CD4-positive, alpha-beta T cell treated with Interleukin-12 subunit alpha and Interleukin-12 subunit beta, for 1 hour (primary cell): ENCODE measurements at regions not wholly inside any gene's neighbourhood (a gene's known extent, or its start where the extent isn't known, plus 50 kb on each side); places are given as distances from the start of the nearest gene placed in this dataset.

Experiments
- DNase-seq: peaks from one replicate; pipeline ENCODE4 v3.0.0-alpha.2; 2020

DNA sequence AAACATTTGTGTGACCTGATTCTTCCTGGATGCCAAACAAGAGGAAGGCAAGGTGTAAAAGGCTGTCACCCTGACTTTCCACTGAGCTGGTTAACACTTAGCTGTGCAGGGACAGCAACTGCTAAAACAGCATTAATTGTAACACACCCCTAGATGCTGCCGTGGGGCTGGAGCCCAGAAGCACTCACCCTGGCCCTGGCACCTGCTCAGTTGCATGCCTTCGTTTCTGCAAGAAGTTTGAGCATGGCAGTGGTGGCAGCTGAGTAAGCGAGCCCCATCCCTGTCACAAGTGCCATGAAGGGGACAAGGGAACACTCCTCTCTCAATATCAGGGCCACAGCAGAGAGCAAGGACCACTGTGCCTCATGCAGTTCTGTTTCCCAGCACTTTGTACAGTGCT, 330.2 kb downstream of the TMEM114 start:
- DNase-seq, result no peak

DNA sequence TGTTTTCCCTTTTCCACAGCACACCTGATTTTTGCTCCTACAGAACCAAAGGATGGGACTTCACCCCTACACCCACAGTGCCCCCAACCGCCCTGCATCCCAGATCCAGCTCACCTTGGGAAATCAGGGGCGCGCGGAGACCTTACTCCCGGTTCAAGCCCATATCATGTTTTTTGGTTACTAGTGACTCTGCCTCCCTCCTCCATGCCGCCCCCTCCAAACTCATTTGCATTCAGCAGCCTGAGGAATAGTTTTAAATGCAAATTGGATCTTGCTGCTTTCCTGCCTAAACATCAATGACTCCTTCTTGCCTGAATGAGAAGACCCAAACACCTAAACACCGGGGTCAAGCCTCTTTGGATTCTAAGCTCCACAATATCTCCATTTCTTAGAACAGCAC, 331.8 kb downstream of the TMEM114 start:
- no peak for DNase-seq

DNA sequence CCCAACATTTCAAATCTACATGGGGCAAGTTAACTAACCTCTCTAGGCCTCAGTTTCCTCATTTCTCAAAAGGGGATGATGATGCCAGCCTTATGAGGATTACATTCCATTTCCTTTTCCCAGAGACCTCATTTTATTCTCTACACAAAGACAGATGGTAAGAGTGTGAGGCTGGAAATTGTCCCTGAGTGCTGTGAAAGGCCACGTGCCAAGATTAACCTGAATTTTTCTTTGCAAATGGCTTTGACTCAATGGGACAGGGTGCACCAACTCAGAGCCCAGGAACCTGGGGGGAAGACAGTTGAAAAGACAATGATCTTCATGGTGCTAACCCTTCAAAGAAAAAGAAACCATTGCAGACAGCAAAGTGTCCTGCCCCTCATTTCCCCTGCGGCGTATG, 332.8 kb downstream of the TMEM114 start:
- DNase-seq, result no peak

DNA sequence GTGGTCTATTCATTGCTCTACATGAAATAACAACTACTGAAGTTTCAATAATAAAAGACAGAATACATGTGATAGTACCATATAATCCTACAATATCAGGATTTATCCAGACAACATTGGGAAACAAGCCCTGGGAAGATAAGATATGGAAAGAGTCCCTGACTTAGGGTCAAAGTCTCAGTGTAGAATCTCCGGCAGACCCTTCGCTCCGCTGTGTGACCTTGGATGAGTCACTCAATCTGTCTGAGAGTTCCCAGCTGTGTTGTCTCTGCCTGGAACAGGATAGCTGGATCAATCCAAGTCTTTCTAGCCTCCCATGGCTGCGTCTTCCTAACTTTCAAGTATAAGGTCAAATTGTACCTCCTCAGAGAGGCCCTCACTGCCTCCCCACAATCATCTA, 335.9 kb downstream of the TMEM114 start:
- DNase-seq, result no peak

DNA sequence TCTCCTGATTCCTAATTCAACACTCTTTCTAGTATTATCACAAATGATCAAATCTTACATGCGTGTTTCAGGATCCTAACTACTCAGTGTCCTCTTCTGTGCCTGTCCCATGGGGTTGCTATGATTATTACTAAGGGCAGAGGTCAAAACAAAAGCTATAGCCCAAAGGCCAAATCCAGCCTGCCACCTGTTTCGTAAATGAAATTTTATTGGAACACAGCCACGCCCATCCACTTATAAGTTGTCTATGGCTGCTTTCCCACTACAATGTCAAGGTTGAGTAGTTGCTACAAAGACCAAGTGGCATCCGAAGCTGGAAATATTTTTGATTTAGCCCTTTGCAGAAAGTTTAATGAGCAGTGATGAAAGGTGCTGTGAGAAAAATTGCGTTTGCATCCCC, 336.6 kb downstream of the TMEM114 start:
- DNase-seq, result no peak

DNA sequence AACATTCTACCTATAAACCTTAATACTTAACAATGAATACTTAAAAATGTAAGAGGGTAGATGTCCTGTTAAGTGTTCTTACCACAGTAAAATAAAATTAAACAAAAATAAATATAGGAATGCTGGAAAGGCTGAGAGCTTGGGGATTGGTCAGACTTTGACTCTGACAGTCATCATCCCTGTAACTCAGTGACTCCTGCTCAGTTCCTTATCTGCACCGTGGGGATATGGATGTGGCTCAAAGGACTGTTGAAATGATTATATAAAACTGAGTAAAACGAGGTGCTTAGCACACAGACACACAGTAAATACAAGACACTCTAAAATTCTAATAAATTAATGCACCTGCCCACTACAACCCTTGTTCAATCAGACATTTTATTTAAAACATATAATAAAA, 338.6 kb downstream of the TMEM114 start:
- DNase-seq, result no peak

DNA sequence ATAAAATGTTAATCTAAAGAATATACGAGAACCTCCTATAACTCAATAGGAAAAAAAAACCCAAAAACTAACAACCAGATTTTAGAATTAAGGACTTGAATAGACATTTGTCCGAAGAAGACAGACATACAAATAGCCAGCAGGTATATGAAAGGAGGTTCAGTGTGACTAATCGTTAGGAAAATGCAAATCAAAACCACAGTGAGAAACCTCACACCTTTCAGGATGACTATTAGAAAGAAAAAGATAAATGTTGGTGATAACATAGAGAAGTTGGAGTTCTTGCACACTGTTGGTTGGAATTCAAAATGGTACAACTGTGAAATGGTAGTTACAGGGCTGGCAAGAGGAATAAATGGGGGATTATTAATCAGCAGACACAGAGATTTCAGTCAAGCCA, 339.0 kb downstream of the TMEM114 start:
- no peak for DNase-seq

DNA sequence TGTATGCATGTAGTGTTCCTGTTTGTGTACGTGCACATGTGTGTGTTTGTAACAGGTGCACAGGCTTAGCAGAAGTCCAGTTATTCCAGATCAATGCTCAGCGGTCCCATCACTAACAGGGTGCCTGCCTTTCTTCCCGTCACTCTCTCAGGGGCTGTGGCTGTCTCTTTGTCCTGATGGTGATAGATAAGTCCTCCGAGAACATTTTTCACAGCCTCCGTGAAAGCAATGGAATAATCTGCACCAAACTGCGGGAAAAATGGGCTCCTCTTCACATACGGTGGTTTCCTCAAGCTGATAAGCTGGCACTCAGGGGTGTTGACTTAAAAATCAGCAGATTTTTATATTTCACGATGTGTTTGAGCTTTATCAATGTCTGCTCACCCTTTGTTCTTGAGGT, 342.3 kb downstream of the TMEM114 start:
- DNase-seq, result no peak

DNA sequence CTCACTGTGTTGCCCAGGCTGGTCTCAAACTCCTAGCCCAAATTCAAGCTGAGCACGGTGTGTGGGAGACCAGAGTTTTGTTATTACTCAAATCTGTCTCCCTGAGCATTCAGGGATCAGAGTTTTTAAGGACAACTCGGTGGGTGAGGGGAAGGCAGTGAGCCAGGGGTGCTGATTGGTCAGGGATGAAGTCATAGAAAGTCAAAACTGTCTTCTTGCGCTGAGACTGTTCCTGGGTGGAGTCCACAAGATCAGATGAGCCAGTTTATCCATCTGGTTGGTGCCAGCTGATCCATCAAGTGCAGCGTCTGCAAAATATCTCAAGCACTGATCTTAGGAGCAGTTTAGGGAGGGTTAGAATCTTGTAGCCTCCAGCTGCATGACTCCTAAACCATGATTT, 346.3 kb downstream of the TMEM114 start:
- no peak for DNase-seq

DNA sequence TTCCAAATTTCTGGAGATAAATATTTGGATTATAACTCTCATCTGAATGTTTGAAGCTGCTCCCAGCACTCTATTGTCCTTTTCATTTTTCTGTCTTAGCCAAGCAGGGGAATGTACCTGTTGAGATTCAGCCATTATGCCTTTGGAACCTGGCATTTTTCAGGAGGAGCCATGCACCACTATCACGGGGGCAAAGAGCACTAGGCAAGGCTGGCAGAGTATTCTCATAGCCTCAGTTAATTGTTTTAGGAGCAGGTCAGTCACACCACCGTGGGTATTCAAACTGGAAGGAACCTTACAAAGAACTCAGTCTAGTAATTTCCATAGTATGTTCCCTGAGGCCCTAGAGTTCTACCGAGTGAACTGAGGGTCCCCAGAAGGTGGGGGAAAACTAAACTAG, 348.9 kb downstream of the TMEM114 start:
- DNase-seq, result no peak

DNA sequence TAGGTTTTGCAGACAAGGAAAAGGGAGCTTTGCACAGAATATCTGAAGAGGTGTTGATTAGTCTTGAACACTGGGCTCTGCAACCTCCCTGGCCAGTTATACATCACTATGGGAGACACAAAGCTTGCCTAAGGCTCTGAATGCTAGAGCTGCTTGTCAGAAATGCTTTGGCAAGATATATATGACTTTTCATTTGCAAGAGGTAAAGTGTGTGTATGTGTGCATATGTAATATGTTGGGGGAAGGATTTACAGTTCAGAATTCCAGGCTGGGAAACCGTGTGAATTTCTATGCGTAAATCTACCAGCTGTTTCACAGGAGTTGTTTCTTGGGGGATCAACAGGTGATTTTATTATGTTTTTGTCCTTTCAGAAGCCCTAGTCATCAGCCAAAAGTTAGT, 350.9 kb downstream of the TMEM114 start:
- no peak for DNase-seq

DNA sequence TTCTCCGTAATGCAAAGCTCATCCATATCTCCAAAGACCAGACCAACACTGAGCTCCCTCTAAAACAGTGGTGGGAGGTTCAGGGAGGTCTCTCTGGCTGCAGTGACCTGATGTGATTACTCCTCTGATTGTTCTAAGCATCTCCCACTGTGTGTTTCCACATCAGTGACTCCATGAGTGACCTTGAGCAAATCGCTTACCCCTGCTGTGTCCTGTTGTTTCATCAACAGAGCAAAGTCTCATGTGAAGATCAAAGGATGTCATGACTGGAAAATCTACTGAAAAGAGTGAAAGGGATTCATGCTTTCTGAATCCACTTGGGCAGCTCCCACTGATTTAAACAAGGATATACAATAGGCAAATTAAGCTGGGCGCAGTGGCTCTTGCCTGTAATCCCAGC, 352.9 kb downstream of the TMEM114 start:
- DNase-seq, result no peak

DNA sequence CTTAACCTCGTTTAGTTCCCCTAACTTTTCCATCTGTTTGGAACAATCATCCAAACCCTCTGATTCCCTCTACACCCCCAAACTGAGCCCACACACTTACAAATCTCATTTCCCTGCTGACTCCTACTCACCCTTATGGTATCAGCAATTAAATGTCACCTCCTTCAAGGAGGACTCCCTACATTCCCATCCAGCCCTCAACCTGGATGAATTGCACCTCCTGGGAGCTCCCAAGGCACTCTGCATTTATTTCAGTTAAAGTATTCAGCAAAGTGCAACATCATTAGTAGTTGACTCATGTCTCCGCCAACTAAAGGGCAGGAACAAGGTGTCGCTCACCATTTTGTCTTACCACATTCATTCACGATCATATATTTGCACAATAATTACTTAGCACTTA, 353.5 kb downstream of the TMEM114 start:
- no peak for DNase-seq

DNA sequence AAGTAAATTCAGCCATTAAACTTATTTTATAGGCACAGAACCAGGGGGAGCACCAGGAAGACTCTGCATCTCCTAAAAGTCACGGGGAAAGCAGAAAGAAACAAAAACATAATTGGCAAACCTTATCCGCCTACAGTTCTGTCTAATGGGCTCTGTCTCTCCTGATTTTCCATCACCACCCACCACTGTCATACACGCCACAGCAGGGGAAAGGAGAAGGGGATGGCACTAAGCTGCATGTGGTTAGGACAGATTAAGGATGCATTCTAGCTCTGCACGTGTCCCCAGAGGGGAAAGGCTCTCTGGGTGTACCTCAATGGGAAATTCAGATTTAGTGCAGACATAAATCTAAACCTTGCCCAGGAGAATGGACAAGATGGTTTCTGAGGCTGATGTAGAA, 359.8 kb downstream of the TMEM114 start:
- no peak for DNase-seq

DNA sequence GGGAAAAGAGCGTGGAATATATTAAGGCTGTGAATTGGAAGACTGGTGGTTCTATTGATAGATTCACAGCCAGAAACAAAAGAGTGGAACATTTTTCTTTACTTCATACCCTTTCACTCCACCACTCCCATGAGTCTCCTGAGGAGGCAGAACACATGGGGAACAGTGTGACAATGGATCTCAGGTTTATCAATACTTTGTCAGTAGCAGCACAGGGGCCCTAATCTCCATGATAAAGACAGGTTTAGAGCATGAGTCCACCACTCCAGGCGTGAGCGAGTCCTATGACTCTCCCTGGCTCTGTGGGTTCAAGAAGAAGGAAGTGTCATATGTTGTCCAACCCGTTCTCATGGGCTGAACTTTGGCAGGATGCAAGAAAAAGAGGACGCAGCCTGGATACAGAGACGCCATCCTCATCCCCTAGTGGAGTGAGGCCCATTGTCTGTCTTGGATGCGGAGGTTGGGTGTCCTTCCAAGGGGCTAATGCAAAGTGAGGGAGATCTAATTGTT, 361.2 kb downstream of the TMEM114 start:
- no peak for DNase-seq

DNA sequence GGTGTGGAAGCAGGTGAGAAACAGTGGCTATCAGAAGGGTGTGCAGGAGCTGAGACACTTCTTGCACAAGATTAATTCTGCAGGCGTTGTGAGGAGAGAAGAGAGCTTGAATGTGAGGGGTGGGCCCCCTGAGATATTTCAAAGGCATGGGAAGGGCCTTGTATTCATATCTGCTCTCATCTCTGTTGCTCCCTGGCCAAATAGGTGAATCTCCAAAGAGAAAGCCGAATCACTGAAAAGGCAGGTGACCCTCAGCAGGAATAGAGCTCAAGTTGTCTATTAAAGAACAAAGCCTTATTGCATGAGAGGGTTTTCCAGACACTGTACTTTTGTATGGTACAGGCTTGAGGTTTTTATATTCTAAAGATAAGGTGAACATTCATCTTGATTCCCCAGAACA, 373.1 kb downstream of the TMEM114 start:
- no peak for DNase-seq

DNA sequence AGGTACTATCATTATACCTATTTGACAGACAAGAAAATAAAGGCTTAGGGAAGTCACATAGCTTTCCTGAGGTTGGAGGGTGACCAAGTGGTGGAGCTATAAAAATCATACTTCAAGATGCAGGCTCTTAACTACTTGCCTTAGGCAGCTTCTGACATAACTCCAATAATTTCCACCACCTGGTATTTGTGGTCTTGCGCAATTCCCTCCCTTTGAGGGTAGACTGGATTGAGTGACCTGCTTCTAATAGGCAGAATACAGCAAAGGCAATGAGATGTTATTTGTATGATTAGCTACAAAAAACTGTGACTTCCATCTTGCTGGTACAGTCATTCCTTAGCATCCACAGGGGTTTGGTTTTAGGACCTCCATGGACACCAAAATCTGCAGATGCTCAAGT, 385.5 kb downstream of the TMEM114 start:
- no peak for DNase-seq

DNA sequence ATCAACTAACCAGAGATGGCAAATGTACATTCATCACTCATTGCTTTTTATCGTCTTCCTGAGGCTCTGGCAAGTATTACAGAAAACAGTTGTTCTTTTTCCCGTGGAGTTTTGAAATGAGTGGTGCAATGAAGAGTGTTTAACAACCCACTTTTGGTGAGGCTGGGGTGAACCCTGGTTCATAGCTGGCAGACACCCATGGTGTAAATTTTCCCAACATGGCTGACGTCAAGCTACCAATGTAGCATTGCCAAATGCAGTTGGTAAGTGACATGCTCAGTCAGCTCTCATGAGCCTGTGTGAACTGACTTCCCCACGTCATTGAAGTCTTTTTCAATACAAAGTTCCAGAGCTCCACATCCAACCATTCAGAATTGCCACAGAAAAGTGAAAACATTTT, 386.2 kb downstream of the TMEM114 start:
- DNase-seq, result no peak

DNA sequence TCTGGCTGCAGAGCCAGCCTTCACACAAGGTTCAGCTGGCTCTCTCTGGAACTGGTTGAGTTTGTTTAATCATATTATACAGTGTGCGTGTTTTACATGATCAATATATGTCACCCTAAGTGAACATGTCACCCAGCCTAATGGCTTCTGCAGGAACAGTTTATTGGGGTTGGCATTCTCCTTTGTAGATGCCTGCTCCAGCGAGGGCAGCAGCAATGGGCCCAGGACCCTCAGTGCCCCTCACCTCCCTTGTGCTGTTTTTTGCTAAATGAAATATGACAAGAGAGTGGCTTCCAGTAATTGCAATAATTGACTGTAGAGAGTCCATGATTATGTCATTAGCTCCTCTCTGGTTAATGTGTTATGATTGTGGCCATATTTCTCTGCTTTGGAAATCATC, 387.2 kb downstream of the TMEM114 start:
- no peak for DNase-seq

DNA sequence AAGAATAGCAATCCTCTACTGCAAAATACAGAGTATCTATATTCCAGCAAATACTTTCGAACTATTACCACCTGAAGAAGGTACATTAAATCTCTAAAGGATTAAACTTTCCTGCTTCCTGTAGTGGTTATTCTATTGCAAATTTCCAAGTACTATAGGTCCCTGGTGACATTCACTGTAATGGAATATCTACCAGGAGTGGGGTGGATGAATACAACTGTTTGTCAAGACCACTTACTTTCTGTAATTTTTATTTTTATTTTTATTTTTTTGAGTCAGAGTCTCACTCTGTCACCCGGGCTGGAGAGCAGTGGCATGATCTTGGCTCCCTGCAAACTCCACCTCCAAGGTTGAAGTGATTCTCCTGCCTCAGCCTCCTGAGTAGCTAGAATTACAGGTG, 389.5 kb downstream of the TMEM114 start:
- DNase-seq, result no peak

DNA sequence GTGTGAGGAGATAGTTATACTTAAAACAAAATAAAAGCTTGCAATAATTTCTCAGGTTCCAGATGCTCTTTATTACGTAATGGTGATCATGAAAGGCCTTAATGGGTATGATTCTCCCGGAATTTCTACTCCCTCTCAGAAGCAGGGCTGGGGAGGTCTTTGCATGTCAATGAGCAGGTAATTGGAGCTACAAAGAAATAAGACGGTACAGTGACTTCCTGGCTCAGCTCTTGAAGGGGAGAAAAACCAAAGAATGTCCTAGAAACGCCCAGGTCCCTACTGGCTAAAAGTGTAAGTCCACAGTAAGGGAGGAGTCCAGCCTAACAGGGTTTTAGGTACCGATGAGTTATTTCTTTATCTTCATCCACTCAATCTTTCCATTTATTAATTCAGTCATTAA, 390.9 kb downstream of the TMEM114 start:
- DNase-seq, result no peak

DNA sequence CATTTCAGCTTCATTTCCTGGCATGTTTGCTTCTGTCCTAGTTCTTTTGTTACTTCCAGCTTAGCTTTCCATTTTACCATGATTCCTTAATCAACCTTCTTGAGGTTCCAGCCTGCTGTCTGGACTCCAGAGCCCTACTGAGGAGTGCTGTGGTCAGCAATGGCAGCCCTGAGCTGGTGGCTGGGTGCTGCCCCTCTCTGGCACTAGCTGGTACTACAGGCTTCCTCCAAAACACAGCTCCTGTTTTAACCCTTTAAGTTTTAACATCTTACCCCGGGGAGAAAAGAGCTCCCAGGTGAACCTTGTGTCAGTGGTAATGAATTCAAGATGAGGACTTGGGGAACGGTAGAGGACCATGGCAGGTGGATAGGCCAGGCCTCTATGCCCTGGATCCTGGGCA, 395.5 kb downstream of the TMEM114 start:
- no peak for DNase-seq

DNA sequence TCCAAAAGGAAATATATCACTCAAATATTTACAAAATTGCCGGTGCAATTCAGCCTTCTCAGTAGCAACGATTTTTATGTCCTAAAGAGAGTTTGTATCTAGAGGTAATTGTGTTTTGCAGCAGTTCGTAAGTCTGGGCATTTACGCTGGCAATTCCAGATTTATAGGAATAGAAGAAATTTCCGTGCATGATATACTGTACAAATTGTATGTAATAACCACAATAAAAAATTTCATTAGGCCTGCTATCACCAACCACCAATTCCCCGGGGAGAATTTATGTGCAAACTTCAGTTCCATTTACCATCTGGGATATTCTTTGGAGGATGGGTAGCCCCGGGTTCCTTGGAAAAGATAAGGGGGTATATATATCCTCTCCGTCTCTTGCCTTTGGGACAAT, 401.5 kb downstream of the TMEM114 start:
- DNase-seq, result no peak

DNA sequence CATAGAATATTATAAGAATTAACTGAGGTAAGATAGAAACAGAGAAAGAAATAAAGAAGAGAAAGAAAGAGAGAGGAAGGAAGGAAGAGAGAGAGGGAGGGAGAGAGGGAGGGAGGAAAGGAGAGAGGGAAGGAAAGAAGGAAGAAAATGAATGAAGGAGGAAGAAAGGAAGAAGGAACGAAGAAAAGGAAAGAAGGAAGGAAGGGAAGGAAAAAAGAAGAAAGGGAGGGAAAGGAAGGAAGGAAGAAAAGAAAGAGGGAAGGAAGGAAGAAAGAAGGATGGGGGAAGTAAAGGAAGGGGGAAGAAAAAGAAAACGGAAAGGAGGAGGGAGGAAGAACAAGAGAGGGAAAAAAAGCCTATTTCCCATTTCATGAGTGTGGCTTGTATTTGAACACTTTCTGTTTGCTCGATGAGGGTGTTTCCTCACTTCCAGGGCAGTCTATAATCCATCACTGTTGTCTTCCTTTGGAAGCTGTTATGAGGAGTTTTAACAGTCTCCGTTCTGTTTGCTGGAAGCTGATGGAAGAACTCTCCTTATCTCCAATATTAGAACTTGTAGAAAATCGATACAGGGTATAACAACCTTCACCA, 402.4 kb downstream of the TMEM114 start:
- no peak for DNase-seq

DNA sequence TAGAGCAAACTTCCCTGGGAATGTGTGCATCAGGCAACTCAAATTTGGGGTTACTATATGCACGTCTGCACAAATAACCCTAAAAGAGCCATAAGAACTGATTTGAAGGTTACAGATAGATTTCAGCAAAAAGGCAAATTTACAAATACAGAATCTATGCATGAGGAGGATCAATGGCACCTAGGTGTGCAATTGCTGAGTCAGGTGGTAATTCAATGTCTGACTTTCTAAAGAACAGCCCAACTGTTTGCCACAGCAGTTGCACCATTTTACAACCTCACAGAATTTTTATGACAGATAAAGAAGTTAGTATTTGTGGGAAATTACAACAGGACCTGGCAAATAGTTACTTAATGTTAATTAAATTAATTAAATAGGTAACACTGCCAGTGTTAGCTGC, 405.5 kb downstream of the TMEM114 start:
- DNase-seq, result no peak
